Breast epithelium (tissue), 3 donors: ENCODE measurements at regions not wholly inside any gene's neighbourhood (a gene's known extent, or its start where the extent isn't known, plus 50 kb on each side); places are given as distances from the start of the nearest gene placed in this dataset.
"Not testable (repeated sequence)": the region's sequence is repeated elsewhere in the genome, so short reads cannot be mapped to it uniquely, and the experiment has no call there.

ENCODE experiments used
- POLR2A ChIP-seq: fragments of 450-650 bp; IDR thresholded peaks from one replicate; pipeline ENCODE4 v1.6.1; 2016; ENCODE audit warnings: antibody characterized with exemption, mild to moderate bottlenecking, moderate library complexity
- POLR2AphosphoS5 ChIP-seq, 3 donors: sonication (generic); formaldehyde crosslinking; IDR thresholded peaks; one replicate each; pipeline ENCODE4 v1.6.1; 2017; ENCODE audit warnings: antibody characterized with exemption in 3 of 3
- TF ChIP-seq, protein P1 (sequence below), 3 donors: fragments of 450-650 bp; IDR thresholded peaks; one replicate each; pipeline ENCODE4 v1.5.1; 2016 to 2017; ENCODE audit warnings: antibody characterized with exemption in 3 of 3, mild to moderate bottlenecking in 3 of 3, moderate library complexity in 3 of 3

DNA sequence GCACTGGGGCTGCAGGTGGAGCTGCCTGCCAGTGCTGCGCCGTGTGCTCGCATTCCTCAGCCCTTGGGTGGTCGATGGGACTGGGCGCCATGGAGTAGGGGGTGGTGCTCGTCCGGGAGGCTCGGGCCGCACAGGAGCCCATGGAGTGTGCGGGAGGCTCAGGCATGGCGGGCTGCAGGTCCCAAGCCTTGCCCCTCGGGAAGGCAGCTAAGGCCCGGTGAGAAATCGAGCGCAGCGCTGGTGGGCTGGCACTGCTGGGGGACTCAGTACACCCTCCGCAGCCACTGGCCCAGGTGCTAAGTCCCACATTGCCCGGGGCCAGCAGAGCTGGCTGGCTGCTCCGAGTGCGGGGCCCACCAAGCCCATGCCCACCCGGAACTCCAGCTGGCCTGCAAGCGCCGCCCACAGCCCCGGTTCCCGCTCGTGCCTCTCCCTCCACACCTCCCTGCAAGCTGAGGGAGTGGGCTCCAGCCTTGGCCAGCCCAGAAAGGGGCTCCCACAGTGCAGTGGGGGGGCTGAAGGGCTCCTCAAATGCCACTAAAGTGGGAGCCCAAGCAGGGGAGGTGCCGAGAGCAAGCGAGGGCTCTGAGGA is 467.8 kb downstream of the AMY1C start:
- TF ChIP-seq, protein P1, sequence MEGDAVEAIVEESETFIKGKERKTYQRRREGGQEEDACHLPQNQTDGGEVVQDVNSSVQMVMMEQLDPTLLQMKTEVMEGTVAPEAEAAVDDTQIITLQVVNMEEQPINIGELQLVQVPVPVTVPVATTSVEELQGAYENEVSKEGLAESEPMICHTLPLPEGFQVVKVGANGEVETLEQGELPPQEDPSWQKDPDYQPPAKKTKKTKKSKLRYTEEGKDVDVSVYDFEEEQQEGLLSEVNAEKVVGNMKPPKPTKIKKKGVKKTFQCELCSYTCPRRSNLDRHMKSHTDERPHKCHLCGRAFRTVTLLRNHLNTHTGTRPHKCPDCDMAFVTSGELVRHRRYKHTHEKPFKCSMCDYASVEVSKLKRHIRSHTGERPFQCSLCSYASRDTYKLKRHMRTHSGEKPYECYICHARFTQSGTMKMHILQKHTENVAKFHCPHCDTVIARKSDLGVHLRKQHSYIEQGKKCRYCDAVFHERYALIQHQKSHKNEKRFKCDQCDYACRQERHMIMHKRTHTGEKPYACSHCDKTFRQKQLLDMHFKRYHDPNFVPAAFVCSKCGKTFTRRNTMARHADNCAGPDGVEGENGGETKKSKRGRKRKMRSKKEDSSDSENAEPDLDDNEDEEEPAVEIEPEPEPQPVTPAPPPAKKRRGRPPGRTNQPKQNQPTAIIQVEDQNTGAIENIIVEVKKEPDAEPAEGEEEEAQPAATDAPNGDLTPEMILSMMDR (IDR thresholded peaks at IDR 0.05), result not testable (repeated sequence)
- not testable (repeated sequence) for TF ChIP-seq POLR2A; POLR2AphosphoS5 (IDR thresholded peaks at IDR 0.05)
